NCI-H510A (cell line): ENCODE measurements at regions not wholly inside any gene's neighbourhood (a gene's known extent, or its start where the extent isn't known, plus 50 kb on each side); places are given as distances from the start of the nearest gene placed in this dataset.

Experiments
- DNase-seq: peaks from one replicate; lab custom pipeline; 2025; lab: John Stamatoyannopoulos, UW

DNA sequence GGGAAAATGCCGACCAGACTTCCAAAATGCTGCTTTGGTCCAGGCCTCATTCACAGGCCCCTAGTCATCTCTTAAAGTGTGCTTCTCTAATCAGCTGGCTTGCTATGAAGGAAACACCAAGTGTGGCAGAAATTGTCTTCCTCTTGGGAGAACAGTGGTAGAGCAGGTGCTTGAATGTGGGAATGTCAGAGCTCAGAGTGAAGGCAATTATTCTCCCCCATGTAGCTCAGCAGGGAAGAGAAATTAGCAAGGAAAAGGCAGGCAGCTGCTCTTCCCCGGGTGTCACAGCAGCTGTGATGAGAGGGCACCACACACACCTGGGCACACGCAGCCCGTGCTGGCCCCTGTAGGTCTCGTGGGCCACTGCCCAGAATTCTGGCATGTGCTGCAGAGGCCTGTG is 358.5 kb downstream of the WDR72 start:
- no peak for DNase-seq

DNA sequence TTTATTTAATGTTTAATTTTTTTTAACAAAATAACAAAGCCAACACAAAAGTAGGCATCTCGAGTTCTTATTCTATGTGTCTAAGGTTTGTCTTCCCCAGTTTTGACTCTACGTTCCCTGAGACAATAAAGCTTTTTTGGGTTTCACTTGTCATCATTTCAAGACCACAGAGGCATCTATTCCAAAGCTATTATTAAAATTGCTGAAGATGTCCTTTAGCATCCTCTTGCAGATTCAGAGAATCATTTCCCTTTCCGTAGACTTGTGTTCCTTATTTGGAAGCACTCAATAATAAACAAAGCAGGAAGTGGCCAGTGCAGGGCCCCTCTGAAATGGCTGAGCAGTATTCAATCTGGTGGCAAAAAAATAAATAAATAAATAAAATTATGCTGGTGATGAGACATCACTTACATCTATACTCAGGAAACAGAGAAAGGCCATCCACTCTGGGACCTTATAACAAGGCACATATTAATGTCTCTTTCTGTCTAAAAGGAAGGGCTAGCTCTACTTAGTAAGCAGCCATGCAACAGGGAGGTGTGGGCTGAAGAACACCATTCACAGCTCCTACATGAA is 362.3 kb downstream of the WDR72 start:
- no peak for DNase-seq

DNA sequence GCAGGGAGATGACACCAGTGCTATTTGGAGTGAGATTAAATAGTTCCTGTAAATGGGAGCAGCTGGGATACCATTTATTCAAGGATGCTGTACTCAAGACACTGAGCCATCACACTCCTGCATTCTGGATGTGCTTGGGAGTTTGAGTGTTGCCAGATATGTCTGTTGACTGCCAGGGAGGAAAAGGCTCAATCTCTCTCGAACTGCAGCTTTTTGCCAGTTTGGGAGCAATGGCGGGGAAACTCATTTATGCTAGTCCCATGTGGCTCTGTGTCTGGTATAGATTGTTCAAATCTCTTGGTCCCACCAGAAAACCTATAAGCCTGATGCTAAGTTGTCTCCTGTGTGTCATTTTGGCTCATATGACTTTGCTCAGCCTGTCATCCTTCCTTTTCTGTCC is 363.6 kb downstream of the WDR72 start:
- no peak for DNase-seq

DNA sequence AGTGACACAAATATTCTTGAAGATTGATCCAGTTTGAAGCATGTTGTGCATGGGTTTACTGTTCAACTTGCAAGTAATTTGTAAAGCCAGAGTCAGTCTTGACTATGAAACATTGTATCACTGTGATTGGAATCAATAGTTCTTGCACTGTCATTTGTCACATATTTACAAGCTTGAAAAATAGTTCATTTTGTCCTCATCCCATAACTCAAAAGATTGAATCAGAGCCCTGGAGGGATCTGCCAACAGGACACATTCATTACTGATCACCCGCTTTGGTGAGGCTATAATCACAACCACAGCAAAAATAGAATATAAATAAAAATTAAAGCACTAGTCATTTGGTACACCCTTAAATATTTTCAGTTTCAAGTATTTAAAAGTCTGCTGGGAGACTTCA is 368.9 kb downstream of the WDR72 start:
- DNase-seq = no peak

DNA sequence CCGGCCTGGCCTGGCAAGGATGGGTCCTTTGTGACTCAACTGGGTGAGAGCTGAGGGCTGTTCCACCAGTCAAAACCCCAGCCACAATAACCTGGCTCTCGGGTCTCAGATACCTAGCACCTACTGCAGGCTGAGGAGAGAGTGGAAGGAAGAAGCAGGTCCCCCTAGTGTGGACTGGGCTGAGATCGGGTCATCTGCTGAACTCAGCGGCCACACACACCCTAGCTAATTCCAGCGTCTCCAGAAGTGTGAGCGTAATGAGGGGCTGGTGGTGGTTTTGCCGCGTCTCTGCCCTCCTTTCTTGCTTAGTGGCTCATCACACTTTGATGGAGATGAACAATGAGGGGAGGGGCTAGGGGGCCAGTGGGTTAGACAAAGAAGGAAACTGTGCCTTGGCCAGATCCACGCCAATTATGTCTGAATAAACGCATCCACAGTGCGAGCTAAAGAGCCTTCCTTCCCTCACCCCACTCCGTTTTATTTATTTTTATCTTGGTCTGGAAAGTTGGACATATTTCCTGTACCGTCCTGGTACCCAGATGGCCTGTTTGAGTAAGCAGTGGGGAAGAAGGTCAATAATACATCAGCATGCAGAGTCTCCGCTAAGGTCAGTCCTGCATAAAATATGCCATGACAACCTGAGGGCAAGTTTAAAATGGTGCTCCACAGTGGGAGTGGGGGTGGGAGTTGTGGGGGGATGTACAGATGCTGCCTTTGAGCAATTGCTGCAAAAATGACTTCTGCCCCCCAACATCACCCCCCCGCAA is 370.0 kb downstream of the WDR72 start:
- no peak for DNase-seq

DNA sequence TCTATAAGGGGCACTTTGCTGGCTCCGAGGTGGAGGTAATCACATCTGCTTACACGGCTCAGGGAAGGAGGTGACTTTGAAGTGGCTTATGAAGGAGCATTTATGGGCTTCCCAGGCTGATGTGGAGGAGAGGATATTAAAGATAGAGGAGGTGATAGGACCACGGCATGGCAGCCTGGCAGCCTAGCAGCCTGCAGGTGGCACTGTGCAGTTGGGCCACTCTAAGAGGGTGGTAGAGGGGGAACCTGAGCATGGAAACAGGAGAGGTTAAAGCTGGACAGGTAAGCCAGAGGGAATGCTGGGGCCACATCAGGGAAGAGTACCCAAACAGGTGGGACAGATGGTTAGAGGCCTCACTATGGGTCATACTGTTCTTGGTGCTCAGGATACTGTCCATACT is 375.0 kb downstream of the WDR72 start:
- no peak for DNase-seq

DNA sequence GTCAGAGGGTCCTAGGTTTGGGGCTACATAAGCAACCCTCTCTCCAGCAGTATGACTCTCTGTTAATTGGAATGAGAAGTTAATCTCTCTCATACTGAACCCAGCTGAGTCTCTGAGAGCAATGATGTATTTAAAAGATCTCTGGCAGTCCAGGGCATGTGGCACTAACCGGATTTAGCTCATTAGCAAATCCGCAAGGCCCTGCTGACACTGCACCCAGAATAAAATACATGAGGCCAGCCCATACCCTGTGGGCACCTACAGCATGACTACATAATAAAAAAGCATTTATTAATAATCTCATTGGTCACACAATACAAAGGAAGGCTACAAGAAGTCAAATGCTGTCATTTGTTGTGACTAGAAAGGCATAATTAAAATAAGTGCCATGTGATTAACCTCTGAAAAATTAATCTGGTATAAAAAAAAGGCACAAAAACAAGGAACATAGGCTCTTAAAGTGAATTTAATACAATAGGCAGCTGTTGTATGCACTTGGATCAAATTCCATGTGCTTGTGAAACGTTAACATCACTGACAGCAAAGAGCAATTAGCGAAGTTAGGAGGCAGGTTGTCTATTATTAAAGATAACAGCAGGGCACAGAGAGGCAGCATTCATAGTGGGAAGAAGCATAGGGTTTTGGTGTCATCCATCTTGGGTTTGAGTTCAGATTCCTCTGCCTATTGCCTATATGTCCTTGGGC is 381.2 kb downstream of the WDR72 start:
- no peak for DNase-seq

DNA sequence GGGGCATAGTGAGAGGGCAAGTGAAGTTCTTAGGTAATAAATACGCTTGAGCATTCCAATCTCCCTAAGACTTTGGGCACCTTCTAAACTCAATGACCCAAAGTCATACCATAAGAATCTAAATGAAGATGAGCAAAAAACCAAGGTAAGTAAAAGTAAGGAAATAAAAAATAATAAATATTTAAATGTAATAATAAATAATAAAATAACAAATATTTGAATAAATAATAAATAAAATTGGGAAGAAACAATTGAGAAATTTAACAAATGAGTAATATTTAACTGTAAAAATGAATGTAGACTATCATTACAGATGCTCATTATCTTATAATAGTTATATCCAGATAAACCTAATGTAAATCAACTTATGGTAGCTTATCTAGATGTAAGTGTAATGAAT is 391.7 kb downstream of the WDR72 start:
- no peak for DNase-seq

DNA sequence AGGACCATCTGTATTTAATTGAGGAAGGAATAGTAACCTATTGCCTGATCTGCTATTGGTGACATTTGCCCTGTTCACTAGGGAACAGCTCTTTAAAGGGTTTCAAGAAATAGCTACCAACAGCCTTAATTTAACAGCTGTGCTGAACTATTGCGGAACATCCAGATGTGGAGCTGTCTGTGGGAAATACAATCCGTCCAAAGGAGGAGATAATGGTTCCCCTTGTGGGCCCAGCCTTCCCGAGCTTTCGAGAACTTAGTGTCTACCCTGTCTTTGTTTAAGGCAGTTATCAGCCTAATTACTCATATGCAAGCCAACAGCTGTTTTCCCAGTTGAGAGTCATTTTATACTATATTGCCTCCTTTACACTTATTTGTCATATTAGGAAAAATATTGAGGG is 398.6 kb downstream of the WDR72 start:
- no peak for DNase-seq

DNA sequence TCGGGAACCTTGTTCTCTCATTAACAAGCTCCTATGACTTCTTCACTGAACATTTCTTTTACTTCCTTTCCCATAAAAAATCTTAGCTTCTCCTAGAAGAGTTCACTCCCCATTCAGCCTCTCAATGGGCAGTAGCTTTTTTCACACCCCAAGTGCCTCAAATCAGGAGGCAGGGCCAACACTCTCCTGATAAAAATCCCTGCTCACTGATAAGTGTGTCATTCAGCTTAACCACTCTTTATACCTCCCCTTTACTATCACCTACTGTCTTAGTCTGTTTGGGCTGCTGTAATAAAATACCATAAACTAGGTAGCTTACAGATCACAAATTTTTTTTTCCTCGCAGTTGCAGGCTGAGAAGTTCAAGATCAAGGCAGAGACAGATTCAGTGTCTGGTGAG is 400.4 kb downstream of the WDR72 start:
- DNase-seq = no peak

DNA sequence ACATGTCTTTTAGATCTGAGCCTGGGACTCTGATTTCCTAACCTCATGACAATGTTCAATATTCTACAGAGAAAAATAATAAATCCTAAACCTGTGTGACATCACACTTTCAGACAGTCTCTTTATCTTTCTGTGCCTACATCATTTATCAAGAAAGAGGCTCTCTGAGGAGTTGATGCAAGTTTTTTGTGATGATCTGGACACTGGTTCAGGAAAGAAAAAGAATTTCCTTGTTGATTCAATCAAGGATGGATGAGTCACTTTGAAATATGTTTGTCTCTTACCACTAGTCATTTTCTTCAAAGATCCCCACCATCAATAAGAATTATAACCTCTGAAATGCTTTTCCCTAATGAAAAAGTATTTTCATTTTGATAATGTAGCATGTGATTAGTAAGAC is 404.6 kb downstream of the WDR72 start:
- DNase-seq = no peak

DNA sequence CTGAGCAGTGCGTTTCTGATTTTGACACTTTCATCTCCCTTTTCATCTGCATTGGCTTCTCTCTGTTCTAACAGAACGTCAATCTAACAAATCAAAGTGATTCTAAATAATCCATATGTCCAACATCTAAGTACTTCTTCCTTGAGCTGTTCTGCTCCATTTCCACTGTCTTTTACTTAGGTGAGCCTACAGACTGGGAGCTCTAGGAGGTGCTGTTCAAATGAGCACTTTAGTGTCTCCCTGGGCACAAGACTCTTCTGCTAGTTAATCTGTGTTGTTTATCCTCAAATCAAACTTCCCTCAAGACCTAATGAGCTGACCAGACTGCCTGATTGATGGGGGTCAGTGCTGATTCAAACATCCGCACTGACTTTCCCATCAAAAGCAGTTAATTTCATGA is 408.1 kb downstream of the WDR72 start:
- DNase-seq = no peak

DNA sequence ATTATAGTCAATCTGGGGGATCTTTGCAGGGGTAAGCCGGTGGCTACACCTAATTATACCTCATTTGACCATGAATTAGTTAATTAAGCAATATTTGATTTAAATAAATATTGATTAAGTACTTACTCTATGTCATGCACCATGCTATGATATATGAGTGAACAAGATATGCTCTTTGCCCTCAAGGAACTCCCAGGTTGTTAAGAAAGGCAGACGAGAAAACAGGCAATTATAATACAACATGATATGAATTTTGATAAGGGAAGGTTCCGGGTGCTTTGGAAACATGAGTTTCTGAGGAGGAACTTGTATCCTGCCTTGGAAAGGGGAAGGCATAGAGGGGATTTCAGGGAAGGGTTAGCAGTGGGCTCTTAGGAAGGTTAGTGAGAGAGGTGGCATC is 412.9 kb downstream of the WDR72 start:
- no peak for DNase-seq

DNA sequence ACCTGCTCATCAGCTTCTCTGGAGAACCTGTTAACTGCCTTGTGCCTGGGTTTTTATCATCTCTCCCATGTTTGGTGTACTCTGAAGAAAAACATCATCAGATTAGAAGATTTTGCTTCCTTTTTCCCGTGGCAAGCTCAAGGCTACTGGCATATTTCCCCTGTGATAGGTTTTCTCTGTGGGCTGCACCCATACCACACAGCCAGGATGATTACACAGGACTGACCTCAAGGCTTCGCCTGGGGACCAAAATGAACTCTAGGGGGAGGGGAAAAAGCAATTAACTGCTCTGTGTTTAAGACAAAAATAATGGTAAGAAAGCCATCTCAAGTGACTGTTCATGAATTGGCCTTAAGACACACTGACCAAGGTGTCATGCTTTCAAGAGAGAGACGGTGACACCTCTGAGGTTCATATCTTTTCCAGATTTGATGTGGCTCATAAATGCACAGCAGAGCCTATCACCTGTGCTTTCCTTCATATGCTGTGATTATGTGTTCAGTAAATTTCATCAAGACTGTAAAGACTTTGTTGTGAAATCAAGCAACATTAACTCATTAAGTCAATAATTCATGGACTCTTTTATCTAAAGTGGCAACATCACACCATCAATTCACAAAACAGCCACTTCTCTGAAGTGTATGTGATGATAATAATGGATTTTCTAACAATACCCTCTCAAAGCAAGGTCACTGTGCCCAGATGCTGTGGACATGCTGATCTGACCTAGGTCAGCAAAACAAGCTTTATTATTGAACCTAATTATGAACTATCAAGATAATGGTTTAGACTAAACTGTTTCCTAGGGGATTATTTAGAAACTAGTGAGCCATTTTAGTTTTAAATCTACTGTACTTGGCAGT is 427.9 kb downstream of the WDR72 start:
- no peak for DNase-seq

DNA sequence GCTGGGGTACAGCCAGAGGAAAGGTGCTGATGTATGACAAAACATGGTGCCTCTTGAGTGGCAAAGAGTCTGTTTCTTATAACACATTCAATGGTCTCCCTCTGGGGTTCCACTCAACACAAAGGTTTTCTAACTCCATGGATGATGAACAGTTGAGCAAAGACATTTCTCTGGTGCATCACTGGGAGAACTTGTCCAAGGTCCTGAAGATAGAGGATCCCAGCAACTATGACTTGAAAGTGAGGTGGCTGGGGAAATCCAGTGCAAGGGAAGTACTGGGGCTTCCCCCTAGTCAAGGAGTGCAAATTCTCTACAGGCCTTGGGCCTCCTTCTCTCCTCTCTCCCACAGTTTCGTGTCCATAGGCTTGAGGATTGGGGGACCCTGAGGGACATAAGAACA is 431.1 kb downstream of the WDR72 start:
- no peak for DNase-seq

DNA sequence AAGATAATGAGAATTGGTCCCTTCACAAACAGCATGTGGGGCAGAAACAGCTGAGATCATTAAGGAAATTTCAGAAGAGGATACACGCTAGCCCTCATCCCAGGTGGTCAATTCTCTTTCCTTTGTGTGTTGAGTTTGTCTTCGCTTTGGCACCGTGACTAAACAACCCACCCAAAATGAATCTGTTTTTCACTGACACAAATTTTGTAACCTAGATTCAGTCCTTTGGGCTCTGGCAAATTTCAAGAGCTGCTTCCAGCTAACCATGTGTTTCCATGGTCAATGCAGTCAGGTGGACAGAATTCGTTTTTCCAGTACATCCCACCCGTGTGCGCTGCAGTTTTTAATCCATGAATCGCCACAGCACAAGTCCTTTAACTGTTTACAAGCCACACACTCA is 435.4 kb downstream of the WDR72 start:
- no peak for DNase-seq

DNA sequence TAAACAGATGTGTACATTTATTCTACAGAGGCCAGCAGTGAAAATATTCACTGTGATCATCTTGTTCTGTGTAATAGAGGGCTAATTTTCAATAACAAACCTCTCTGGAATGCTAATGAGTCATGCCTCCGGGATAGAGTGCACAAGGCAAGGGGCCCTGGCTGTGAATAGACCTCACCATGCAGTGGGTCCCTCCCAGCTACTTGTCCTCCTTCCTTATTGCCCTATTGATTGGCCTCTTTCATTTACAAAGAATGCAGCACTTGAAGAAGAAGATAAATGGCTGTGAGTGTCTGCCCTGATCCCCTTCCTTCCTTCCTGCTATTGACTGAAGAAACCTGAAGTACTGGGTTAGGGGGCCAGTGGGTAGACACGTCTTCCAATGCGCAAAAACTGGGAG is 436.3 kb downstream of the WDR72 start:
- DNase-seq = no peak

DNA sequence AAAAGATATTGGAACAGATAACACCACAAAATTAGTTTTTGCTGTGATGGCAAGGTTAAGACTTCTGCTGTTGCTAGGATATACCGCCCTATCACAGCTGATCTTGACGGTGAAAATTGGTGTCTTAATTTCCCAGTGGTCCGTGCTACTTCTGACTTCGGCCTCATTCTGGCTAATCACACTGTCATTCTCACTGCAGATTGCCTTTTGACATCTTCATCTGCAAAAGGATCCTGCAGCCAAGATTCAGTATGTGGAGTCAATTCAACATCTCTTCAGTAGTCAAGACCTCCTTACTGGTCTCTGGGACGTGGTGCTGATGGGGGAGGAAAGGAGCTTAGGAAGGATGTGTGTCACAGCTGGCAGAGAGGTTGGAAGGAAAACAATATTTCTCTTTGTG is 438.6 kb downstream of the WDR72 start:
- DNase-seq = no peak

DNA sequence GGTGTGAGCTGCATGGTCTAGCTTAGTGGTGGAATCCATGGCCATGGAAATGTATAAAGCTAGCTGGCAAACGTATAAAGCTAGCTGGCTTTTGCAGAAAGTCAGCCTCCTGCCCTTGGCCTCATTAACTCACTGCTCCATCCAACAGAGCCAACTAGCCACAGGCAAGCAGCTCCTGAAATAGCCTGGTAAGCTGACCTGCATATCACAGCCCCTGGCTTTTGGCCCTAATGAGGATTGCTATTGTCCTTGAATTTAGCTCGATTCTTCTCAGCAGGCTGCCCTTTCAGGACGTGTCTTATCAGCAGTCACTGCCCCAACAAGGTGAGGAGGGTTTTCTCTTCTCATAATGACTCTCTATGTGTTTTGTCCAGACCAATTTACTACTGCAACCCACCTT is 446.8 kb downstream of the WDR72 start:
- DNase-seq = no peak

DNA sequence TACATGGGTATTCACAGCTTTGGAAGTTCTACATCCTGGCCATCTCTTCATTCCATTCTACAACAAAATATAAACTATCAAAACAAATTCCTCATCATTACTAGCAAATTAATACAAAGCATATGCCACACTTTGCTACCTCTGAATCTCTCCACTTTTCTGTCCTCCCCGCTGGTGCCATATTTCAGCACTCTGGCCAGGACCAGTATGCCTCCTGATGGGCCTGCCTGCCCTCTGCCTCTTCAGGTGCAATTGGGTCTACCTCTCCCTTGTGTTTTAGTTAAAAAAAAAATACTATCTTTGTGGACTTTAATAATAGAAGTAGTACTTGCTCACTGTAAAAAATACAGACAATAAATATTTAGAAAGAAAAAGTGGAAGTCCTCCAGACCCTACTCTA is 448.8 kb downstream of the WDR72 start:
- DNase-seq = no peak

DNA sequence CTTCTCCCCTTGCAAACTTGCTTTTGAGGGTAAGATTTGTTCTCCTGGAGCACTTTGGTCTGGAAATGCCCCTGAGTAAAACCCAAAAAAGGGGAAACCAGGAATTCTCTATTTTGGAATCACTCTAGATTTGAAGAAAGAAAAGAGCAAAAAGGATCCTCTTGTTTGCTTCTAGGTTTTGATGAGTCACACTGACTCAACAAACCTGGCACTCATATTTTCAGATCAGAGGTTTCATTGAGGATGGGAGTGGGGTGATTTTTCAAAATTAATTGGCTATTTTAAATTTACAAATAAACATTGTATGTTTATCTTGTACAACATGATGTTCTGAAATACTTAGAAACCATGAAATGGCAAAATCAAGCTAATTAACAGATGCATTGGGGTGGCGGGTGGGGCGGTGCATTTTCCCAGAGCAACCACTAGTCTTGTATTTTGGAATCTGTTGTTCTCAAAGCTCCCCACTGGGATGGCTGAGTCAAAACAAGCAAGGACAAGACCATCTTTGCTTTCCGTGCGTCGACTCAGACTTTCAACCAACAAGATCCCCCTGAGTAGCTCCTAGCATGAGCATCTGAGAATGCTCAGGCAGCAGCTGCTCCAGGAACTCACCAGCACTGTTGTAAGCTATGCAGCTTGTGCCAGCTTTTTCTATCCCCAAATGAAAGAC is 451.4 kb downstream of the WDR72 start:
- DNase-seq = no peak

DNA sequence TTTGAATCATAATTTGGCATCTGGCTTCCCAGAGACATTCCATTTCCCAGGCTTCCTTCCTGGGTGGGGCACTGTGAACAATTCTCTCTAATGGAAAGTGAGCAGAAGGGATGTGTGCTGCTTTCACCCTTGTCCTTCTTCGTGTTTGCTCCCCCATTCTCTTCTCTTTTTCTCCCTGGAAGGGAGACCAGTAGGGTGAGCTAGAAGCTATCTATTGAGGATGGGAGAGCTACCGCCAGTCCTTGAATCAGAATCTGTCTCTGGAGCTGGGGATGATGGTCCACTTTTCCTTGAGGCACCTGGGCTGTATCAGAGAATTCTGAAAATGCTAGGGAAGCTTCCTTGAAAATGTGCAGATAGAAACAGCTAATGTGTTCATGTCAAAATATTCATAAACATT is 453.9 kb downstream of the WDR72 start:
- no peak for DNase-seq
